ENCODE measurements at regions not wholly inside any gene's neighbourhood (a gene's known extent, or its start where the extent isn't known, plus 50 kb on each side); places are given as distances from the start of the nearest gene placed in this dataset.

GRCh38 chr1:87673748-87674147, 345.1 kb downstream of the LMO4 start:
- TF ChIP-seq, protein P1, sequence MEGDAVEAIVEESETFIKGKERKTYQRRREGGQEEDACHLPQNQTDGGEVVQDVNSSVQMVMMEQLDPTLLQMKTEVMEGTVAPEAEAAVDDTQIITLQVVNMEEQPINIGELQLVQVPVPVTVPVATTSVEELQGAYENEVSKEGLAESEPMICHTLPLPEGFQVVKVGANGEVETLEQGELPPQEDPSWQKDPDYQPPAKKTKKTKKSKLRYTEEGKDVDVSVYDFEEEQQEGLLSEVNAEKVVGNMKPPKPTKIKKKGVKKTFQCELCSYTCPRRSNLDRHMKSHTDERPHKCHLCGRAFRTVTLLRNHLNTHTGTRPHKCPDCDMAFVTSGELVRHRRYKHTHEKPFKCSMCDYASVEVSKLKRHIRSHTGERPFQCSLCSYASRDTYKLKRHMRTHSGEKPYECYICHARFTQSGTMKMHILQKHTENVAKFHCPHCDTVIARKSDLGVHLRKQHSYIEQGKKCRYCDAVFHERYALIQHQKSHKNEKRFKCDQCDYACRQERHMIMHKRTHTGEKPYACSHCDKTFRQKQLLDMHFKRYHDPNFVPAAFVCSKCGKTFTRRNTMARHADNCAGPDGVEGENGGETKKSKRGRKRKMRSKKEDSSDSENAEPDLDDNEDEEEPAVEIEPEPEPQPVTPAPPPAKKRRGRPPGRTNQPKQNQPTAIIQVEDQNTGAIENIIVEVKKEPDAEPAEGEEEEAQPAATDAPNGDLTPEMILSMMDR (IDR thresholded peaks at IDR 0.05): no peak
- TF ChIP-seq POLR2AphosphoS5 (IDR thresholded peaks at IDR 0.05): no peak
- TF ChIP-seq EP300 (IDR thresholded peaks at IDR 0.05): no peak
- TF ChIP-seq POLR2A (IDR thresholded peaks at IDR 0.05): no peak

Measured in suprapubic skin (tissue), 4 donors.